Activated CD4-positive, CD25-positive, alpha-beta regulatory T cell (primary cell): ENCODE measurements at regions not wholly inside any gene's neighbourhood (a gene's known extent, or its start where the extent isn't known, plus 50 kb on each side); places are given as distances from the start of the nearest gene placed in this dataset.
A peak's percentile ranks its signal among the peaks of the same experiment; 100 is the strongest.
"Not testable (repeated sequence)": the region's sequence is repeated elsewhere in the genome, so short reads cannot be mapped to it uniquely, and the experiment has no call there.

ENCODE experiments used
- DNase-seq, 4 experiments: peaks; one replicate each; lab custom pipeline; 2025; lab: John Stamatoyannopoulos, UW

DNA sequence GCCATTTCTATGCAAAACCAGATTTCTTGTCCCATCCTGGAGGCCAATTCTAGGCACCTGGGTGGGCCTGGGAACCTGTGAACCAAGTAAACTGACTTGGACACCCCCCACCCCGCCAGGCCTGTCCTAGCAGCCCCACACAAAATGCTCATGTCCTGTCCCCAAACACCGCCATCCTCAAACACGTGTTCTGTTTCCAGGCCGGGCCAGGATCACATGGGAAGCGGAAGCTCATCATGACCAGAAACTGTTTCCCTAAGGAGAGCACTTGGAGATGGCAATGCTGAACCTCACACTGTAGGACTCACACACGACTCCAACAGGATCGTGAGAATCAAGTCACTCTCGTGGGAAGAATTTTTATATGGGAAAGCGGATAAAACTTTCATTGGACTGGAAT lies 78.7 kb upstream of the DRD5 start:
- not testable (repeated sequence) for DNase-seq

DNA sequence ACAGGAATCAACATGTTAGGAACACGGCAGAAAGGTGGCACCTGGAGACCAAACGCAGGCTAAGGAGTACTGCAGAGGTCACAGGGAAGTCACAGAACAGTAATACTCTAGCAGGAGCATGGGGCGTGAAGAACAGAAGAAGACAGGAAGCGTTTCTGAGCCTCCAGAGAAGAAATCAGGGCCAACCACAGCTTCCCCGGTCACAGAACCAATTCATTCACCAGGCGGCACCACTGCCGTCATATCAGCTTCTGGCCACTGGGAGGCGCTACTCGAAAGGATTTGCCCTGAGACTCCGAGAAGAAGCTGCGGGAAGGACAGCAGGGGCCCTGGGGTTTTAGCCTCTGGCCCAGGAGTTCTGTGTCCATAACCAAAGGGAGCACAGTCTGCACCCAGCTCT lies 78.0 kb upstream of the DRD5 start:
- DNase-seq, result peak in 3 of 4 experiments; percentile 18 to 28 (median 23)

DNA sequence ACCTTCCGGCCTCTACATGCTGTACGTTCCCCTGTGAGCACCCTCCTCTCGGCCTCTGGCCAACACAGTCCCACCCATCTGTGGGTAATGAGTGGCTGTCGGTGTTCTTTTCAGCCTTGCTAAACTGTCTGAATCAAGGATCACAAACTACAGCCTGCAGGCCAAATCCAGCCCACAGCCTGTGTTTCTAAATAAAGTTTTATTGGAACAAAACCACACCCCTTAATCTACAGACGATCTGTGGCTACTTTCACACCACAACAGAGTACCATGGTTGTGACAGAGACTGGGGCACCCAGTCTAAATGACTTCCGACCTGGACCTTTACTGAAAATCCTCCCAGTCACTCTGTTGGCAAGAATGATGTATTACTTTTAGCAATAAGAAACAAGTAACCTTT lies 77.3 kb upstream of the DRD5 start:
- not testable (repeated sequence) for DNase-seq

DNA sequence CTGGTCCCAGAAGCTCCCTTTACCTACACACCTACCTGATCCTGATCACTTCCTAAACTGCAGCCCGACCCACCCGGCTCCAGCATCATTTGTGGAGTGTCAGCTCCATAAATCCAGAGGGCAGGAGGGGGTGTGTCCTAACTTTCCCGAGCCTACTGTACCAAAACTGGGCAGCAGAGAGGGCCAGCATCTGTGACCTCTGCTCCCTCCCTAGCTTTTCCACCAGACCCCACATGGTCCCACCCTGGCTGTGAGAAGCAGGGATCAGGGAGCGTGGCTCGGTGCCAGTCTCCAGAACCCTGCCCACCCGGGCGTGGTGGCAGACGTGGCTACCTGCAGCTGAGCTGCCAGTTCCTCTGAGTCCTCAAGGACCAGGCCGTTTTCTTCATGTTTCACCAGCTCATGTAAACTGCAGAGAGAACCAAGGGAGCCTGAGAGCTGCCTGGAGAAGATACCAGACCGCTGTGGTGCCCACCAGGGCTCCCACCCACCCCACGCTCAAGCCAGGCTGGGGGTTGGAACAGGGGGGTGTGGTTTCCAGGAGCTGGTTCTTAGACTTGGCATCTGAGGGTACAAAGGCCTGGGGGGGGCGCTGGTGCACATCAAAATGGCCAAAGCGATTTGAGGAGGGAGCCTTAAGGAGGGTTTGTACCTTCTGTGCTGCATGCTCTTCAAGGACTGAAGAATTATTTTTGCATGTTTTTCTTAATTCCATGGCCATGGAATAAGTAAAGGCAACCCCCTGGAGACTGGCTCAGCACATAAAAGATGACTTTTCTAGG lies 76.7 kb upstream of the DRD5 start:
- DNase-seq, result no peak

DNA sequence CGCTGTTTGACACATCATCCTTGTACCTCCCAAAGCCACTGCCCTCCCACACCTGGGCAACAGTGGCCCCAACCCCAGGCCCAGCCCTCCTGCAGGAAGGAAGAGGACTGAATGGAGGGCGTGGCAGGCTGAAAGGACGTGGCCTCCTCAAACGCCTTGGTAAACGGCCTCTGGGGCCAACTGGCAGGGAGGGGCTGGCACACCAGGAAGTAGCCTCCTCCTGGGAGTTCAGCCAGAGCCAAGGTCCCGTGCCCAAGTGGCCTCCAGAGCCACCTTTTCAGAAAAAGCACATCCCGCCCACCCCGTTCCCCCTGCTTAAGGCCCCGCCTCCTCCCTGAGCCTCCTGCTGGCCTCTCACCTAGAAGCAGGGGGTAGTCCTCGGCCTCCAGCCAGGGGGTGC lies 74.2 kb upstream of the DRD5 start:
- not testable (repeated sequence) for DNase-seq

DNA sequence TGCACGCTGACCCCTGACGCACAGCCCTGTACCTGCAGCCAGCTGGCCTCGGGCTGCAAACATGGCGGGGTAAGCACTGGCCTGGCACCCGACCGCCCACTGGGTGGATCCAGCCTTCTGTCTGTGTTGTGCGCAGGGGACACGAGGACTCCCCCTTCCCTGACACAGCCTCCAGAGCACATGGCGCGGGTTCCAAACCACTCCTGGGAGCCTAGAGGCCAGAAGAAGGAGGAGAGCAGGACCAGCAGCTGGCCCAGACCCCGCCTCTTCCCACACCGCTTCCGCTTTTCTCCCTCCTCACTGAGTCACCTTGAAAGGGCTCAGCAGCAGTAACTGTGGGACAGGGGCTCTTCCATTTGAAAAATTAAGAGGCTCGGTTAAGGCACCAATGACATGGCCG lies 73.5 kb upstream of the DRD5 start:
- DNase-seq, result not testable (repeated sequence)

DNA sequence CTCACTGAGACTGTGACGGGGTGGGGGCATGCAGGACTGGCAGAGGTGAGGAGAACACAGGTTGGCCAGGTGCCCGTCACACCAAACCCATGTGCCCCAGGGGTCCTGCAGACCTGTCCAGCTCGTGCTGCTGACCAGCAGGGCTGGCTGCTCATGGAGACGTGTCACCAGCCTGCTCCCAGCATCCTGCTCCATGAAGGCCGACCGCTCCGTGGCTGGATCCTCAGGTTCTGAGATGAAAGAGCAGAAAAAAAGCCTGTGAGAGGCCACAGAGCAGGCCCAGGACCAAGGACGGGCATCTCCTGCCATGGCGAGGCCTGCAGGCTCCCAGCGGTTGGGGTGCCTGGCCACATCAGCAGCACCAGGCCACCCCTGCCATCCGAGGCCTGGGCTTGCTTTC lies 71.7 kb upstream of the DRD5 start:
- DNase-seq, result no peak

DNA sequence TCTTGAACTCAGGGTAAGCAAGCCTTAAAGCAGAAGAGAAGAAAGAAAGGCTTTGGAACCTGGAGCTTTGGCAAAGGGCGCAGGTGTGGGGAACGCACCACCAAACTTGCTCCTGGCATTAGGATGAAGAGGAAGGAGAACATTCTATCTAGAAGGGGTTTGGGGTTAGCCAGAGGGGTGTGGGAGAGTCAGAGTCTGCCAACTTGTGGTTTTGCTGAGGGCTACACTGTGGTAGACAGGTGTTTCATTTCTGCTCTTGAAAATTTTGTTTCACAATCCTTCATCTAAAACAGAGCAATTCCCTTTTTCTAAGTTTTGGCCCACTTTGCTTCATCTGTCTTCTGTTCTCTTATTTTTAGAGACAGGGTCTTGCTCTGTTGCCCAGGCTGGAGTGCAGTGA lies 66.2 kb upstream of the DRD5 start:
- not testable (repeated sequence) for DNase-seq

DNA sequence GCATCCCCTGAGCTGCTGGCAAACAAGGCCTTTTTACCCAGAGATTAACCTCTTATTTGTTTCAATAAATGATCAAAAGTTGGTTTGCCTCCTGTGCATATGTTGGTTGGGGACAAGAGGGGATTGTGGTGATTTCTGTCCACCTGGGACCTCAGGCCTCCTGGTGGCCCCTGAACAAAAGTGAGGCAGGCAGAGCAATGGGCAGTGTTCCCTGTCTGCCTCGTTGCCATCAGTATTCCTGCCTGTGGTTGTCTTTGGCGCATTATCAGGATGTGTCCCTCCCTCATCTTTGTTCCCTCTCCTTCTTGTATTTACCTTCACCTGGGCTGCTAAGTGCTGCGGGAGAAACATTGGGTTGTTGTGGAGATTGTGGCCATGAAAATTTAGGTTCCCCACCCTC lies 65.3 kb upstream of the DRD5 start:
- no peak for DNase-seq

DNA sequence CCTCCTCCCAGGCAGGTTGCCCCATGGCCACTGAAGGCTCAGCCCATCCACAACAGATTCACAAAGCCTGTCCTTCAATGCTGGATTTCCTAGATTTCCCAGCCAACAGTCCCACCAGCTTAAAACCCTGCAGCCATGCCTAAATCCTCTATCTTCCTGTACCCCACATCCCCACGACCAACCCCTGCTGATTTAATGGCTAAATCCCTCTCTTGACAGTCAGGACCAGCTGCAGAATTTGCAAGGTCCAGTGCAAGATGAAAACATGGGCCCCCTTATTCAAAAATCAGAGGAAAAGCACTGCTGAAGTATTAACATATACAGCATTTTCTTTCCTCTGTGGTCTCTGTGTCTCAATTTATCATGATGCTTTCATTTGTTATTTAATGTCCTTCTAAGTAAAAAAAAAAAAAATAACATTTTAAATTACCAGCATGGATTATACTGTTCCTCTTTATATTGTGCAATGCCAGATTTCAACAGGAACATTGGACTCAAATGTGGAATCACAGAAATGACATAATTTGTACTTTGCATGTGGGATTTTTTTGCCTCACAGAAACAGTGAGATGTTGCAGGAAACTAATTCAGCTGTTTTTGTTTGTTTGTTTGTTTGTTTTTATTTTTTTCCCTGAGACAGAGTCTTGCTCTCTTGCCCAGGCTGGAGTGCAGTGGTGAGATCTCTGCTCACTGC lies 63.0 kb upstream of the DRD5 start:
- not testable (repeated sequence) for DNase-seq

DNA sequence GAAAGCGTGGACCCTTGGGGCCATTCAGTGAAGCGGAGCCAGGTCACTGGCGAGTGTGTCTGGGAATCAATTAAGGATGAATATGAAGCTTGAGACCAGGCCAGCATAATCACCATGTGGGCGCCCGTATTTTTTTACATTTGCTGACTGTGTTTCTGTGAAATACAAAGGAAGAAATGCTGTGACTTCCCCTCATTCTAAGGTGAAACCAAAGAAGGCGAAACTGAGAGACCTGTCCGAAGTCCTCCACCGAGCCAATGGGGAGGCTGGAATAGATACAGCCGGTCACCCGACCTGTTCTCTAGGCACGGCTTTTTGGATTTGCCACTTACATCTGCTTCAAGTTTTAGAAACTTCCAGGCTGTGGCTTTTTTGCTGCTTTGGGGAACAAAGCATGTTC lies 59.3 kb upstream of the DRD5 start:
- DNase-seq, result not testable (repeated sequence)
